ENCODE measurements at regions not wholly inside any gene's neighbourhood (a gene's known extent, or its start where the extent isn't known, plus 50 kb on each side); places are given as distances from the start of the nearest gene placed in this dataset.

DNA sequence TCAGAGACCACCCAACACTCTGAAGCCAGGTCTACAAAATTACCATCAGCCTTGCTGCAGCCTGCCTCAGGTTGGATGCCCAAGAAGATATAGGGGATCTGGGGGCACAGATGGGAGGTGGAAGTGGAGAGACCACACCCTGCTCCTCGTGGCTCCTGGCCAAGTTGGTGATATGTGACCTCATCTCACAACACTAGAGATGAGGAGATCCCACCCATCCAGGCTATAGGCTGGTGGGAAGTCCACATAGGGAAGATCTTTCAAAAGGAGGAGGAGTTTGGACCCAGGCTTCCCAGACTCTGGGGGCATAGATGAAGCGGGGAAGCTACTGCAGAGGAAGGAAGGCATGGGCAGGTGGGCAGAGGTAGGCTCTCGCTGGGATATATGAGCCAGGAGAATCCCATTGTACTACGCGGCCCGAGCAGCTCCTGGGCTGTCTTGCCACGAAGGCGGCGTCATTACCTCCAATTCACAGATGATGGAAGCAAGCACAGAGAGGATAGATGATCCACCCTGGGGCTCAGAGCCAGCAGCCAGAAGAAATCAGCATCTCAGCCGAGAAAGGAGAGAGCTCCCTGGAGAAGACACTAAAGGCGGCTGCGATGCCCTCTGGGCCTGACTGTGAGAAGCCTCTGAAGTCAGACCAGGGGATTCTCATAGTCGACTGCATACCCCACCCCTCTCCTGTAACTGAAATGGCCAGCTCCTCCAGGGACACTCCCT lies 96.0 kb downstream of the RHOB start:
- no CpG with 5 or more reads among the region's 13 CpGs for WGBS, 2 donors (ENCODE audit: extremely low coverage in 2 of 2, insufficient read length in 2 of 2, insufficient replicate concordance in 1 of 2)
- Histone ChIP-seq H3K79me1 (ENCODE audit: low read depth, low read length) (no peaks in the 10 kb centered on the region), H3K4me1 (ENCODE audit: control insufficient read depth in 2 of 2, insufficient read depth in 1 of 2, low read depth in 1 of 2, low read length in 2 of 2) (peaks cover 11 to 14% of the 10 kb centered on the region in 2 donors), H2BK15ac (ENCODE audit: low read length) (peak overlapping the region; percentile 16), H2BK12ac (ENCODE audit: low read length) (no peak overlapping the region), H3K4me2 (ENCODE audit: insufficient read depth, low read length, poor library complexity, severe bottlenecking) (no peak overlapping the region), H2BK120ac (ENCODE audit: low read depth, low read length) (no peak overlapping the region), H3K4me3 (ENCODE audit: low read length in 2 of 2) (no peak overlapping the region), H3K36me3 (replicated peaks in 1 of 2; ENCODE audit: control insufficient read depth in 2 of 2, insufficient read depth in 2 of 2, low read length in 2 of 2) (no peaks in the 10 kb centered on the region), H3K4ac (ENCODE audit: low read length) (no peak overlapping the region), H3K14ac (ENCODE audit: low read length) (no peak overlapping the region), H3K27me3 (ENCODE audit: control insufficient read depth in 3 of 3, insufficient read depth in 3 of 3, low read depth in 1 of 3, low read length in 3 of 3) (peaks cover 0 to 30% (median 0%) of the 10 kb centered on the region in 3 experiments), H3K9me3 (replicated peaks in 1 of 2; ENCODE audit: control insufficient read depth in 2 of 2, insufficient read depth in 1 of 2, low read depth in 1 of 2, low read length in 2 of 2) (peaks cover 0 to 1% of the 10 kb centered on the region in 2 donors), H4K8ac (ENCODE audit: low read depth, low read length) (no peak overlapping the region), H2AFZ (ENCODE audit: low read length) (no peak overlapping the region), H3K9ac (ENCODE audit: low read depth, low read length, poor library complexity) (no peak overlapping the region), H3K23ac (ENCODE audit: low read depth, low read length, poor library complexity) (no peak overlapping the region), H4K91ac (ENCODE audit: low read depth, low read length, poor library complexity) (no peak overlapping the region), H3K18ac (ENCODE audit: low read length) (peak overlapping the region; percentile 6), H2AK5ac (ENCODE audit: low read depth, low read length) (peak overlapping the region; percentile 89), H3K27ac (replicated peaks; ENCODE audit: low read length) (no peak overlapping the region), H2BK5ac (ENCODE audit: low read length) (no peak overlapping the region)
- no peak for DNase-seq (ENCODE audit: low spot score)

DNA sequence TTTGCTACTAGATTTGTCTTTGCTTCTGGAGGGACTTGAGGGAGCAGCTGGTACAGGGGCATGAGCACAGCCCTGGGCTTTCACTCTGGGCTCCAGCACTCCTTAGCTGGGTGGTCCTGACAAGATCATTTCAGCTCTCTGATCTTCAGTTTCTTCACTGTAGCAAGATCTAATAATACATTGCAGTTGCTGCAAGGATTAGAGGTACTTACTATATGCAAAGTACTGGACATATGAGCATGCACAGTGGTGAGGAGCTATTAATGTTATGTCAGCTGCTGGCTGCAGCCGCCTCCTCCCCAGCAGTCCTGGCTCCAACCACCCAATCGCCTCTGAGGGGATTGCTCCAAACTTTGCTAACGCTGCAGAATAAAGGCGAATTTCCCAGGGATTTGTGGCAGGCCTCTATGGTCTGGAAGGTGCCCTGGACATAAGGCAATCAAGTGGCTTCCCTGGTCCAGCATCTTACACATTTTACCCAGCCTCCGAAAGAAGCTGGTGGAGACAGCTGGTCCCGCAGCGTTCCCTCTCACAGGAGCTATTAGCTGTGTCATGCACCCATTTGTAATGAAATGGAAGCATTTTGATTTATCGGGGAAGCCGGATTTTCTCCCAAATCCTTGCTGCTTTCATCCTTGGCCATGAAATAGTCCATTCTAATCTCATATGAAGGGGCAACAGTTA lies 96.7 kb downstream of the RHOB start:
- H3K14ac ChIP-seq (ENCODE audit: low read length), result no peak overlapping the region
- no peak overlapping the region for H2BK15ac ChIP-seq (ENCODE audit: low read length)
- H3K4me2 ChIP-seq (ENCODE audit: insufficient read depth, low read length, poor library complexity, severe bottlenecking), result no peak overlapping the region
- H2BK120ac ChIP-seq (ENCODE audit: low read depth, low read length), result no peak overlapping the region
- H3K27me3 ChIP-seq (ENCODE audit: control insufficient read depth in 3 of 3, insufficient read depth in 3 of 3, low read depth in 1 of 3, low read length in 3 of 3), result peaks cover 0 to 25% (median 0%) of the 10 kb centered on the region in 3 experiments
- no peak overlapping the region for H2BK5ac ChIP-seq (ENCODE audit: low read length)
- no peak overlapping the region for H4K91ac ChIP-seq (ENCODE audit: low read depth, low read length, poor library complexity)
- no peaks in the 10 kb centered on the region for H3K36me3 ChIP-seq (replicated peaks in 1 of 2; ENCODE audit: control insufficient read depth in 2 of 2, insufficient read depth in 2 of 2, low read length in 2 of 2)
- H3K9ac ChIP-seq (ENCODE audit: low read depth, low read length, poor library complexity), result no peak overlapping the region
- no peak overlapping the region for H2BK12ac ChIP-seq (ENCODE audit: low read length)
- WGBS, 2 donors (ENCODE audit: extremely low coverage in 2 of 2, insufficient read length in 2 of 2, insufficient replicate concordance in 1 of 2), result no CpG with 5 or more reads among the region's 9 CpGs
- peaks cover 0 to 1% of the 10 kb centered on the region in 2 donors for H3K9me3 ChIP-seq (replicated peaks in 1 of 2; ENCODE audit: control insufficient read depth in 2 of 2, insufficient read depth in 1 of 2, low read depth in 1 of 2, low read length in 2 of 2)
- H3K18ac ChIP-seq (ENCODE audit: low read length), result no peak overlapping the region
- no peak overlapping the region for H3K4ac ChIP-seq (ENCODE audit: low read length)
- no peak overlapping the region for H3K27ac ChIP-seq (replicated peaks; ENCODE audit: low read length)
- H2AFZ ChIP-seq (ENCODE audit: low read length), result peak overlapping the region; percentile 27
- no peak overlapping the region for H3K4me3 ChIP-seq (ENCODE audit: low read length in 2 of 2)
- H2AK5ac ChIP-seq (ENCODE audit: low read depth, low read length), result no peak overlapping the region
- DNase-seq (ENCODE audit: low spot score), result no peak
- H3K23ac ChIP-seq (ENCODE audit: low read depth, low read length, poor library complexity), result no peak overlapping the region
- no peaks in the 10 kb centered on the region for H3K79me1 ChIP-seq (ENCODE audit: low read depth, low read length)
- no peak overlapping the region for H4K8ac ChIP-seq (ENCODE audit: low read depth, low read length)
- H3K4me1 ChIP-seq (ENCODE audit: control insufficient read depth in 2 of 2, insufficient read depth in 1 of 2, low read depth in 1 of 2, low read length in 2 of 2), result peaks cover 5 to 11% of the 10 kb centered on the region in 2 donors

DNA sequence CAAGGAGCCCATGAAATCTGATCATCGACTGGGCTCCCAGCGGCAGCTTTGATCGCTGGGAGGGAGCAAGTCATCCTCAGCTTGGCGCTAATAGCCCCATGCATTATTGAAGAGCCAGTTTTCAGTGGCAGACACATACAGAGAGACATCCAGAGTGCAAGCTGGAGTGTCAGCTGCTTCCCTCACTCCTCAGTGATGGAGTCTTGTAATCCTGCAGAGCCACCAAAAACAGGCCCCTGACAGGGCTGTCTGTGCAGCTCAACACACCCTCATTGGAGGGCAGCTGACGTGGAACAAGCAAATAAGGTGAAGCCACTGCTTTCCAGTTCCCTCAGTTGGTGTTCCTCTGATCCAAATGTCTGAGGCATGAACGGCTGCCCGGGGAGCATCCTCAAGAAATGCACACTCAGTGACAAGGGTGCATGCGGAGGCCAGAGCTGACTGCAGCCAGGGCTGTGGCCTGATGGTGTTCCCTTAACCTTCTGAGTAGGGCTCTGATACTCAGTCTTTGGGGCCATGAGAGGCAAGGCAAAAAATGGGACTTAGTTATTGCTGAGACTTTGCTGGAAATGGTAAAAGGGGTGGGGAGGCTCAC lies 97.4 kb downstream of the RHOB start:
- H3K4me3 ChIP-seq (ENCODE audit: low read length in 2 of 2), result no peak overlapping the region
- H3K27ac ChIP-seq (replicated peaks; ENCODE audit: low read length), result no peak overlapping the region
- no peak overlapping the region for H4K91ac ChIP-seq (ENCODE audit: low read depth, low read length, poor library complexity)

DNA sequence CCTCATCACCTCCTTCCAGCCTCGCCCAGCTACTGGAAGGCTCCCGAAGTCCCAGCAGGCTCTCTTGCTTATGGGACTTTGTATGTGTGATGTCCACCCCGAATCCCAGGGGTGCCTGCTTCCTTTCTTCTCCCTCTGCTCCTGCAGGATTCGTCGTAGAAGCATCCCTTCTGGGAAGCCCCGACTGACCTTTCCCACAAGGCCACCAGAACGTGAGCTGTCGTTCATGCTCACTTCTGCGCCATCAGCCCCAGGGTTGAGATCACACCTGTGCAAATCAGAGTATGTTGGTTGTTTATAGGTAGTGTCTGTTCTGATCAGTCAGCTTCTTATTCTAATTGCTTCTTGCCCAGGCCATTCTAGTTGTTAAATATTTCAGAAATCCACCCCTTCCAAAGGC lies 101.8 kb downstream of the HS1BP3 start:
- H3K27ac ChIP-seq (replicated peaks; ENCODE audit: low read length), result no peak overlapping the region
- peaks cover 0 to 1% of the 10 kb centered on the region in 2 donors for H3K9me3 ChIP-seq (replicated peaks in 1 of 2; ENCODE audit: control insufficient read depth in 2 of 2, insufficient read depth in 1 of 2, low read depth in 1 of 2, low read length in 2 of 2)
- no peaks in the 10 kb centered on the region for H3K79me1 ChIP-seq (ENCODE audit: low read depth, low read length)
- H4K91ac ChIP-seq (ENCODE audit: low read depth, low read length, poor library complexity), result no peak overlapping the region
- H2BK15ac ChIP-seq (ENCODE audit: low read length), result no peak overlapping the region
- no peak overlapping the region for H3K4me3 ChIP-seq (ENCODE audit: low read length in 2 of 2)
- peaks cover 7 to 8% of the 10 kb centered on the region in 2 donors for H3K4me1 ChIP-seq (ENCODE audit: control insufficient read depth in 2 of 2, insufficient read depth in 1 of 2, low read depth in 1 of 2, low read length in 2 of 2)
- no peak overlapping the region for H4K8ac ChIP-seq (ENCODE audit: low read depth, low read length)
- no peak for DNase-seq (ENCODE audit: low spot score)
- WGBS, 2 donors (ENCODE audit: extremely low coverage in 2 of 2, insufficient read length in 2 of 2, insufficient replicate concordance in 1 of 2), result no CpG with 5 or more reads among the region's 9 CpGs
- no peak overlapping the region for H3K4ac ChIP-seq (ENCODE audit: low read length)
- no peak overlapping the region for H3K9ac ChIP-seq (ENCODE audit: low read depth, low read length, poor library complexity)
- H3K14ac ChIP-seq (ENCODE audit: low read length), result no peak overlapping the region
- H3K23ac ChIP-seq (ENCODE audit: low read depth, low read length, poor library complexity), result no peak overlapping the region
- H3K18ac ChIP-seq (ENCODE audit: low read length), result peak overlapping the region; percentile 36
- no peak overlapping the region for H2AFZ ChIP-seq (ENCODE audit: low read length)
- H3K4me2 ChIP-seq (ENCODE audit: insufficient read depth, low read length, poor library complexity, severe bottlenecking), result no peak overlapping the region
- H2BK5ac ChIP-seq (ENCODE audit: low read length), result no peak overlapping the region
- H2BK120ac ChIP-seq (ENCODE audit: low read depth, low read length), result no peak overlapping the region
- no peaks in the 10 kb centered on the region for H3K27me3 ChIP-seq (ENCODE audit: control insufficient read depth in 3 of 3, insufficient read depth in 3 of 3, low read depth in 1 of 3, low read length in 3 of 3)
- no peak overlapping the region for H2BK12ac ChIP-seq (ENCODE audit: low read length)
- H2AK5ac ChIP-seq (ENCODE audit: low read depth, low read length), result no peak overlapping the region
- no peaks in the 10 kb centered on the region for H3K36me3 ChIP-seq (replicated peaks in 1 of 2; ENCODE audit: control insufficient read depth in 2 of 2, insufficient read depth in 2 of 2, low read length in 2 of 2)

More for the DNA sequence above, 97.4 kb downstream of the RHOB start:
- H4K8ac ChIP-seq (ENCODE audit: low read depth, low read length), result peak overlapping the region; percentile 33
- no peak overlapping the region for H2AK5ac ChIP-seq (ENCODE audit: low read depth, low read length)
- peak overlapping the region; percentile 14 for H2BK15ac ChIP-seq (ENCODE audit: low read length)
- H2BK120ac ChIP-seq (ENCODE audit: low read depth, low read length), result no peak overlapping the region
- H3K36me3 ChIP-seq (replicated peaks in 1 of 2; ENCODE audit: control insufficient read depth in 2 of 2, insufficient read depth in 2 of 2, low read length in 2 of 2), result no peaks in the 10 kb centered on the region
- H3K79me1 ChIP-seq (ENCODE audit: low read depth, low read length), result no peaks in the 10 kb centered on the region
- H3K4me1 ChIP-seq (ENCODE audit: control insufficient read depth in 2 of 2, insufficient read depth in 1 of 2, low read depth in 1 of 2, low read length in 2 of 2), result peaks cover 7 to 11% of the 10 kb centered on the region in 2 donors
- H2AFZ ChIP-seq (ENCODE audit: low read length), result peak overlapping the region; percentile 27
- H3K9ac ChIP-seq (ENCODE audit: low read depth, low read length, poor library complexity), result no peak overlapping the region
- H3K23ac ChIP-seq (ENCODE audit: low read depth, low read length, poor library complexity), result no peak overlapping the region
- no peak overlapping the region for H3K14ac ChIP-seq (ENCODE audit: low read length)
- no peak overlapping the region for H2BK12ac ChIP-seq (ENCODE audit: low read length)
- H3K9me3 ChIP-seq (replicated peaks in 1 of 2; ENCODE audit: control insufficient read depth in 2 of 2, insufficient read depth in 1 of 2, low read depth in 1 of 2, low read length in 2 of 2), result peaks cover 0 to 1% of the 10 kb centered on the region in 2 donors
- no CpG with 5 or more reads among the region's 8 CpGs for WGBS, 2 donors (ENCODE audit: extremely low coverage in 2 of 2, insufficient read length in 2 of 2, insufficient replicate concordance in 1 of 2)
- H3K18ac ChIP-seq (ENCODE audit: low read length), result peak overlapping the region; percentile 58
- peaks cover 0 to 22% (median 0%) of the 10 kb centered on the region in 3 experiments for H3K27me3 ChIP-seq (ENCODE audit: control insufficient read depth in 3 of 3, insufficient read depth in 3 of 3, low read depth in 1 of 3, low read length in 3 of 3)
- DNase-seq (ENCODE audit: low spot score), result no peak
- no peak overlapping the region for H2BK5ac ChIP-seq (ENCODE audit: low read length)
- no peak overlapping the region for H3K4ac ChIP-seq (ENCODE audit: low read length)
- H3K4me2 ChIP-seq (ENCODE audit: insufficient read depth, low read length, poor library complexity, severe bottlenecking), result no peak overlapping the region

Measured in neuronal stem cell (in vitro differentiated cells).